ENCODE measurements at regions not wholly inside any gene's neighbourhood (a gene's known extent, or its start where the extent isn't known, plus 50 kb on each side); places are given as distances from the start of the nearest gene placed in this dataset.

GRCh38 chr6:4470698-4471210, 305.4 kb upstream of the CDYL start:
- H3K4me3 ChIP-seq (ENCODE audit: low read depth, low read length): no peak overlapping the region
- DNase-seq (ENCODE audit: low read depth, low spot score): no peak
- in situ Hi-C loops (cut with HindIII; ENCODE audit: low sequenced_read_pairs): no loop called here
- no peak for TF ChIP-seq CTCF (IDR thresholded peaks at IDR 0.05; ENCODE audit: low read depth, low read length)

DNA sequence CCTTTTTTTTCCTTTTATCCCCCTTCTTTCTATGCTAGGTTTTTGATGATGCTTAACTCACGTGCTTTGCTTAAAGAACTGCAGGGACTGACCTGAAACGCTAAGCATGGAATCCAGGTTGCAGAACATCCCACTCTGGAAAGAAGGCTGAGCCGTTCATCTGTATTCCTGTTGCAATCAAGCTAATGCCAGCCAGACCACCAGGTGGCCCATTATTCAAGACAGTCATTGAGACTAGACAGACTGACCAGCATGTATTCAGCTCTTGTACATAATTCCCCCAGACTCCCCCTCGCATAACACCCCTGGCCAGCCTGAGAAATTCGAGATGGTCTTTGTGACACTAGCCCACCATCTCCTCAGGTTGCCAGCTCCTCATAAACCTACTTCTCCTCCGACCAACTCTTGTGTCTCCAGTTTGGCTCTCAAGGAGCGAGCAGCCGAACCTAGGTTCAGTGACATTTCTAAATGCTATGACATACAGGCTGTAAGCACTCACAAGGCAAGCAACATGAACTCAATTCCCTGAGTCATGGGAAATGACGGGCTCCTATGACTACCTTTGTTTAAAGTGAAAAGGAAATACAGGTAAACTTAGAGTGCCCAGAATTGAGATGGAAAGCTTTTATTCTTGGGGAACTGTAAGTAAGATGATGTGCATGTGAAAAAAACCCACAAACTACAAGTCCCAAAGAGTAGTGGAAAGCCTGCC, 309.3 kb upstream of the CDYL start:
- in situ Hi-C loops (cut with HindIII; ENCODE audit: low sequenced_read_pairs): no loop called here
- peak; percentile 20 for TF ChIP-seq CTCF (IDR thresholded peaks at IDR 0.05; ENCODE audit: low read depth, low read length)
- no peak for DNase-seq (ENCODE audit: low read depth, low spot score)
- no peak overlapping the region for H3K4me3 ChIP-seq (ENCODE audit: low read depth, low read length)

DNA sequence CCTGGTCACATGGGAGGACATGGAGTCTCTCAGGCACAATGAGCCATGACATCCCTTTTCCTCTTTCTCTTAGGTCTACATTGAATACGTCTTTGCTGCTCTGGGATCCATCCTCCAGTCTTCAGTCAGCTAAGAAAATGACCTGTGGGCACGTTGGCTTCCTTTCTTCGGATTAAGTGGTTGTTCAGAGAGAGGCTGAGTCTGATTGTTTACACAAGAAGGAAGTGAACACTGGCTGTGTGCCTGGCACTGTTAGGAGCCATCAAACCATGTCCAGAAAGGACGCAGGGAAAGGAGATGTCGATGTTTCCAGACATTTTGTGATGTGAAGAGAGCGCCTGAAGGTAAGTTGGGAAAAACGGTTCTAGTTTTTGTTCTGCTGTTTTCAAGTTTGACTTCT, 309.9 kb upstream of the CDYL start:
- in situ Hi-C loops (cut with HindIII; ENCODE audit: low sequenced_read_pairs): no loop called here
- no peak overlapping the region for H3K4me3 ChIP-seq (ENCODE audit: low read depth, low read length)
- TF ChIP-seq CTCF (IDR thresholded peaks at IDR 0.05; ENCODE audit: low read depth, low read length): no peak
- peak; percentile 43 for DNase-seq (ENCODE audit: low read depth, low spot score)

- H3K4me3 ChIP-seq (ENCODE audit: low read depth, low read length): no peak overlapping the region
- in situ Hi-C loops (cut with HindIII; ENCODE audit: low sequenced_read_pairs): no loop called here
- no peak for DNase-seq (ENCODE audit: low read depth, low spot score)
- no peak for TF ChIP-seq CTCF (IDR thresholded peaks at IDR 0.05; ENCODE audit: low read depth, low read length)
Measured at GRCh38 chr6:4464638-4465037, 311.6 kb upstream of the CDYL start.

GRCh38 chr6:4463236-4463635, 313.0 kb upstream of the CDYL start:
- in situ Hi-C loops (cut with HindIII; ENCODE audit: low sequenced_read_pairs): no loop called here
- DNase-seq (ENCODE audit: low read depth, low spot score): no peak

More at GRCh38 chr6:4463236-4463635, 313.0 kb upstream of the CDYL start:
- no peak overlapping the region for H3K4me3 ChIP-seq (ENCODE audit: low read depth, low read length)
- TF ChIP-seq CTCF (IDR thresholded peaks at IDR 0.05; ENCODE audit: low read depth, low read length): no peak
